Brain microvascular endothelial cell (primary cell): ENCODE measurements at regions not wholly inside any gene's neighbourhood (a gene's known extent, or its start where the extent isn't known, plus 50 kb on each side); places are given as distances from the start of the nearest gene placed in this dataset.

ENCODE experiments used
- DNase-seq: peaks from one replicate; pipeline ENCODE4 v3.0.0-alpha.2; 2020
- H3K27ac ChIP-seq: fragments of 250-450 bp; sonication (Bioruptor Pico); 2 replicates; pipeline ENCODE4 v1.5.1; 2020; ENCODE audit warnings: mild to moderate bottlenecking, moderate library complexity
- H3K27me3 ChIP-seq: fragments of 250-450 bp; sonication (Bioruptor Pico); replicated peaks from 2 replicates; pipeline ENCODE4 v1.5.1; 2020; ENCODE audit warnings: mild to moderate bottlenecking
- H3K36me3 ChIP-seq: fragments of 250-450 bp; sonication (Bioruptor Pico); replicated peaks from 2 replicates; pipeline ENCODE4 v1.5.1; 2020; ENCODE audit warnings: mild to moderate bottlenecking
- H3K4me3 ChIP-seq: 2 replicates; pipeline ENCODE4 v1.5.1; 2011; ENCODE audit warnings: low read depth, mild to moderate bottlenecking, control low read depth, low read length, moderate library complexity
- in situ Hi-C: cut with HindIII; loops from 2 replicates; pipeline ENCODE4 v1.10.0; 2017; ENCODE audit warnings: low sequenced_read_pairs, low pct_ligation_motif_present
- TF ChIP-seq, protein P1 (sequence below): IDR thresholded peaks from 2 replicates; pipeline ENCODE4 v1.5.1; 2011; ENCODE audit warnings: low read depth, mild to moderate bottlenecking, moderate library complexity, low read length, control low read depth, inconsistent platforms; ENCODE audit errors: missing control alignments

DNA sequence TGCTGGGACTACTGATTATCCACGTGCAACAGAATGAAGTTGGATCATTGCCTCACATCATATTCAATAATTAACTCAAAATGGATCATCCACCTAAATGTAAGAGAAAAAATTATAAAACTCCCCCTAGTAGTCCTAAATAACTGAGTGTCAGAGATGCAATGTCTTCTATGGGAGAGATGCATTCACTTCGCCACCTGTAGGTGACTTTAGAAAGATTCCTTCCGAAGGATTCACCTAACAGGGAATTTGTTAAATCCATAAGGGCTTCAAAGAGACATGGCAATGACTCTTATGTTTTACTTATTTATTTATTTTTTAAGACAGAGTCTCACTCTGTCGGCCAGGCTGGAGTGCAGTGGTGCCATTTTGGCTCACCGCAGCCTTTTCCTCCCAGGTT is 526.0 kb downstream of the MTRR start:
- Histone ChIP-seq H3K27ac (no peak overlapping the region), H3K4me3 (no peak overlapping the region), H3K36me3 (no peaks in the 10 kb centered on the region), H3K27me3 (no peaks in the 10 kb centered on the region)
- in situ Hi-C loops = no loop called here
- TF ChIP-seq, protein P1, sequence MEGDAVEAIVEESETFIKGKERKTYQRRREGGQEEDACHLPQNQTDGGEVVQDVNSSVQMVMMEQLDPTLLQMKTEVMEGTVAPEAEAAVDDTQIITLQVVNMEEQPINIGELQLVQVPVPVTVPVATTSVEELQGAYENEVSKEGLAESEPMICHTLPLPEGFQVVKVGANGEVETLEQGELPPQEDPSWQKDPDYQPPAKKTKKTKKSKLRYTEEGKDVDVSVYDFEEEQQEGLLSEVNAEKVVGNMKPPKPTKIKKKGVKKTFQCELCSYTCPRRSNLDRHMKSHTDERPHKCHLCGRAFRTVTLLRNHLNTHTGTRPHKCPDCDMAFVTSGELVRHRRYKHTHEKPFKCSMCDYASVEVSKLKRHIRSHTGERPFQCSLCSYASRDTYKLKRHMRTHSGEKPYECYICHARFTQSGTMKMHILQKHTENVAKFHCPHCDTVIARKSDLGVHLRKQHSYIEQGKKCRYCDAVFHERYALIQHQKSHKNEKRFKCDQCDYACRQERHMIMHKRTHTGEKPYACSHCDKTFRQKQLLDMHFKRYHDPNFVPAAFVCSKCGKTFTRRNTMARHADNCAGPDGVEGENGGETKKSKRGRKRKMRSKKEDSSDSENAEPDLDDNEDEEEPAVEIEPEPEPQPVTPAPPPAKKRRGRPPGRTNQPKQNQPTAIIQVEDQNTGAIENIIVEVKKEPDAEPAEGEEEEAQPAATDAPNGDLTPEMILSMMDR = no peak
- DNase-seq = no peak

DNA sequence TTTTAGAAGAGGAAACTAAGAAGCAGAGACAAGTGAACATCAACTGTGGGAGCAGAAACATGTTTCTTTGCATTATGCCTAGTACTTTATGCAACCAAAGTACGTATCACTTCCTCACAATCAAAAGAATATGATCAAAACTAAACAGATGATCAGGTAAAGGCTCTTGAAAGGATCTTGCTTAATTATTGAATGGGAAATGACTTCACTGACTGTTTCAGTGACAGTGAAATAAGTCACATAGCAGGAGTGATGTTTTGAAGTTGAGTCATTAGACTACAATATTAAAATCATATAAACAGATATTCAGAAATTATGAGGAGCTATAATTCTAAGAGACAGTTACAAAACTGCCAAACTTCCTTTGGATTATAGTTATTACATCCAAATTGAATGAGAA is 527.3 kb downstream of the MTRR start:
- Histone ChIP-seq H3K27ac (peak overlapping the region; percentile 27), H3K27me3 (no peaks in the 10 kb centered on the region), H3K36me3 (no peaks in the 10 kb centered on the region), H3K4me3 (no peak overlapping the region)
- in situ Hi-C loops = no loop called here
- no peak for DNase-seq
- TF ChIP-seq, protein P1 = no peak

DNA sequence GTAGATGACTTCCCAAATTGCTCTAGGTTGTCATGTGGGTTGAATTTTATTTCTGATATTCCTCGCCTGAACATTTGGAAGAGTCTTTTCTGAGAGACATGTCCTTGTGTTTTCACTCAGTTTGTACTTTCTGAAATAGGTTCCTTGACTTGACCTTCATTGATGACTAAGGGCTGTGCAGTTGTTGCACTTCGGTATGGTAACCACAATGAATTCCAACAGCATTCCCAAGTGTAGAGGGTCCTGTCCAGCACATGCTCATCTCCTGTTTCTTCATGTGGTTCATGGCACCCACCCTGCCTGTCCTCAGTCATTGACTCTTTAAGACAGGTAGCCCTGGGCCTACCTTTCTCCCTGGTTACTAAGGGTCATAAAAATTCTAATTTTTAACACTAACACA is 527.8 kb downstream of the MTRR start:
- peak; percentile 69 for DNase-seq
- H3K27ac ChIP-seq = peak overlapping the region; percentile 27
- in situ Hi-C loops = no loop called here
- H3K4me3 ChIP-seq = no peak overlapping the region
- H3K27me3 ChIP-seq = no peaks in the 10 kb centered on the region
- no peaks in the 10 kb centered on the region for H3K36me3 ChIP-seq
- TF ChIP-seq, protein P1 = no peak

DNA sequence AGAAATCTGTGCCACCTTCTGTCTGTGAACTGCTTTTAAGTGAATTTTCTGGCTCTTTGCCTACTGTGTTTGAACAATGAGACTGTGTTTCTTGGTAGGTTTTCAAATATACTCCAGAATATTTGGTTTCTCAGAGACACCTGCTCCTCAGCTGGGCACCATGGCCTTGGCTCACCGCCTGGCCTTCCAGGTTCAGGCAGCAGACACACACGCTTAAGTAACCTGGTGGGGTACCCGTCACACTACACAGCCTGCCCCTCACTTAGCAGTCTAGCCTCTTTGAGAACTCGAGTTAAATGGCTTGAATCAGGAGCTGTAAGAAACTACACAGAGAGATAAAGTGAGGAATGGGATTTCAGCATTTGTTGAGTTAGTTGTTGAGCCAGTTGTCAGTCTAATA is 530.5 kb downstream of the MTRR start:
- Histone ChIP-seq H3K36me3 (no peaks in the 10 kb centered on the region), H3K27me3 (no peaks in the 10 kb centered on the region), H3K4me3 (no peak overlapping the region), H3K27ac (no peak overlapping the region)
- DNase-seq = no peak
- in situ Hi-C loops = no loop called here
- TF ChIP-seq, protein P1 = no peak

DNA sequence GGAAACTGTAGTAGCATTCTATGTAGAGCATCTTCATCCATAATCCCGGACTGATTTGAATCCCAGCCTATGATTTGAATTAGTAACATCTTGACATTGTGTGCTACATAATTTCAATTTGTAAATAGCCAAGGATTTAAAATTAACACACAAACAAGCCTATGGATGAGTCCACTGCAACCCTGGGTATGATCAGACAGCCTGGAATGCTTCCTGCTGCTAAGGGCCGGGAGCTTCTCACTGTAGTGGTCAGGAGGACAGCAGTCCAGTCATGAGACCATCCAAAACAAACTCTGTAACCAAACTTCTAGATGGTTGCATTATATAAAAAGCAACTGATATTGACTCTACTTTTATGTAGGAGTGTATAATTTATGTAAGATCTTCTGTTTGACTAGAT is 539.3 kb downstream of the MTRR start:
- Histone ChIP-seq H3K27ac (no peak overlapping the region), H3K27me3 (no peaks in the 10 kb centered on the region), H3K4me3 (no peak overlapping the region), H3K36me3 (no peaks in the 10 kb centered on the region)
- DNase-seq = peak; percentile 31
- TF ChIP-seq, protein P1 = no peak
- in situ Hi-C loops = no loop called here

DNA sequence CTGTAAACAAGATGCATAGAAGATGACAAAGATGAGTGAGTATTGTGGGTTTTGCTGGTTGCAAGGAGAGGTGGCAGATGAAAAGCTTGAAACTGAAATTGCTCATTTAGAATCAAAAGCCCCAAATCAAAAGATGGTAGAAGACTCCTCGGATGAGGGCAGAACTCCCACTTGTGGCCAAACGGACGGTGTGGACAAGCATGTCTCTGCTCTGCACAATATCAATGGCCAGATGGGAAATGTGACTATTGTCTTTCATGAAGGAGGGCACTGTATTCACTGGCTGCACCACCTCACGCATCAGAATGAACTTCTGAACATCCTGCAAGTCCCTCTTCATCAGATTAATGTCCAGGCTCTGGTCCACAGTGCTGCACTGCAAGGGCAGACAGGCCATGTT is 541.7 kb downstream of the MTRR start:
- Histone ChIP-seq H3K27me3 (no peaks in the 10 kb centered on the region), H3K4me3 (no peak overlapping the region), H3K27ac (no peak overlapping the region), H3K36me3 (no peaks in the 10 kb centered on the region)
- in situ Hi-C loops = no loop called here
- TF ChIP-seq, protein P1 = no peak
- DNase-seq = no peak
